ENCODE measurements at regions not wholly inside any gene's neighbourhood (a gene's known extent, or its start where the extent isn't known, plus 50 kb on each side); places are given as distances from the start of the nearest gene placed in this dataset.

- no peaks in the 10 kb centered on the region for H3K9me3 ChIP-seq (ENCODE audit: severe bottlenecking)
- no peak overlapping the region for H3K4me3 ChIP-seq (ENCODE audit: low read depth, low read length)
- no peak overlapping the region for H3K27ac ChIP-seq
- DNase-seq: no peak
- TF ChIP-seq CTCF (IDR thresholded peaks at IDR 0.05; ENCODE audit: low read depth, low read length): no peak
- no peaks in the 10 kb centered on the region for H3K36me3 ChIP-seq
- no peaks in the 10 kb centered on the region for H3K27me3 ChIP-seq (ENCODE audit: insufficient read depth, low read depth, severe bottlenecking)
Measured at GRCh38 chr7:106183952-106184351, 71.8 kb upstream of the SYPL1 start.

DNA sequence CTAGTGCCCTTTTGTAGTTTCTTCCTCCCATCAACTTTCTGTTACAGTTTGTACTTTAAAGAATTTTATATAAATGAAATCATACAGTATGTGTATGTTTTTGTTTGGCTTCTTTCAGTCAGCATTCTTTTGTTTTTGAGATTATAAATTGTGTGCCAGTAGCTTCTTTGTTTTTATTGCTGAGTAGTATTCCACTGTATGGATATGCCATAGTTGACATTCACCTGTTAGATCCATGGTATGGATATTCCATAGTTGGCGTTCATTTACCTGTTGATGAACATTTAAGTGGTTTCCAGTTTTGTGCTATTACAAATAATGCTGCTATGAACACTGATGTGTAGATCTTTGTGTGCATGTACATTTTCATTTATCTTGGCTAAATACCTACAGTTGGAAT is 70.8 kb upstream of the SYPL1 start:
- Histone ChIP-seq H3K4me3 (ENCODE audit: low read depth, low read length) (no peak overlapping the region), H3K27me3 (ENCODE audit: insufficient read depth, low read depth, severe bottlenecking) (no peaks in the 10 kb centered on the region), H3K36me3 (no peaks in the 10 kb centered on the region), H3K9me3 (ENCODE audit: severe bottlenecking) (no peaks in the 10 kb centered on the region), H3K27ac (no peak overlapping the region)
- DNase-seq: no peak
- TF ChIP-seq CTCF (IDR thresholded peaks at IDR 0.05; ENCODE audit: low read depth, low read length): no peak

GRCh38 chr7:106181658-106182265 is 69.7 kb upstream of the SYPL1 start:
- Histone ChIP-seq H3K9me3 (ENCODE audit: severe bottlenecking) (no peaks in the 10 kb centered on the region), H3K36me3 (no peaks in the 10 kb centered on the region), H3K27me3 (ENCODE audit: insufficient read depth, low read depth, severe bottlenecking) (no peaks in the 10 kb centered on the region), H3K27ac (no peak overlapping the region), H3K4me3 (ENCODE audit: low read depth, low read length) (no peak overlapping the region)
- TF ChIP-seq CTCF (IDR thresholded peaks at IDR 0.05; ENCODE audit: low read depth, low read length): no peak
- no peak for DNase-seq

DNA sequence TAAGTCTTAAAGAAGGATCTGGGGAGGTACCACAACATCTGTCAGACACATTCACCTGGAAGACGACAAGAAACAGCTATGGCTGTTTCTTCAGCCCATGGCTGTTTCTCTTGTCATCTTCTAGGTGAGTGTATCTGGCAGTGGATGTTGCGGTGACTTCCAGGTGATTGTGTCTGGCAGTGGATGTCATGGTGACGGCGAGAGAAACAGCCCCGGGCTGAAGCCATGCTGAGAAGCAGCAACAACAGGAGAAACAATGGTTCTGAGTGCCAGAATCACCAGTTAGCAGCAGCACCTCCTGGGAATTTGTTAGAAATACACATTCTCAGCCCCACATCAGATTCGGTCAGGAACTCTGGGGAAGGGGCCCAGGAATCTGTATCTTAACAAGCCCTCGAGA is 68.6 kb upstream of the SYPL1 start:
- no peak for TF ChIP-seq CTCF (IDR thresholded peaks at IDR 0.05; ENCODE audit: low read depth, low read length)
- DNase-seq: no peak
- Histone ChIP-seq H3K27ac (no peak overlapping the region), H3K36me3 (no peaks in the 10 kb centered on the region), H3K4me3 (ENCODE audit: low read depth, low read length) (no peak overlapping the region), H3K27me3 (ENCODE audit: insufficient read depth, low read depth, severe bottlenecking) (no peaks in the 10 kb centered on the region), H3K9me3 (ENCODE audit: severe bottlenecking) (no peaks in the 10 kb centered on the region)

DNA sequence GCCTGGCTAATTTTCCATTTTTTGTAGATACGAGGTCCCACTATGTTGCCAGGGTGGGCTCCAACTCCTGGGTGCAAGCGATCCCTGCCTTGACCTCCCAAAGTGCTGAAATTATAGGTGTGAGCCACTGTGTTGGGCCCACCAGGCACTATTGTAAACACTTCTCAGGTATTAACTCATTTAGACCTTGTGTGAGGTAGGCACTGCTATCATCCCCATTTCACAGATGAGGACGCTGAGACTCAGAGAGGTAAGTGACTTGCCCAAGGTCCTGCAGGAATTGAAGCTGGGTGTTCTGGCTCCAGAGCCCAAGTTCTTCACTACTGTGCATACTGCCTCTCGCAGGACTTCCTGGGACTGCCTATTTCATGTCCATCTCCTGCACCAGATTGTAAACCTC is 67.1 kb upstream of the SYPL1 start:
- Histone ChIP-seq H3K36me3 (no peaks in the 10 kb centered on the region), H3K27ac (no peak overlapping the region), H3K27me3 (ENCODE audit: insufficient read depth, low read depth, severe bottlenecking) (no peaks in the 10 kb centered on the region), H3K4me3 (ENCODE audit: low read depth, low read length) (no peak overlapping the region), H3K9me3 (ENCODE audit: severe bottlenecking) (no peaks in the 10 kb centered on the region)
- DNase-seq: no peak
- TF ChIP-seq CTCF (IDR thresholded peaks at IDR 0.05; ENCODE audit: low read depth, low read length): no peak

GRCh38 chr7:106178593-106179134 is 66.6 kb upstream of the SYPL1 start:
- Histone ChIP-seq H3K27ac (no peak overlapping the region), H3K36me3 (no peaks in the 10 kb centered on the region), H3K9me3 (ENCODE audit: severe bottlenecking) (no peaks in the 10 kb centered on the region), H3K4me3 (ENCODE audit: low read depth, low read length) (no peak overlapping the region), H3K27me3 (ENCODE audit: insufficient read depth, low read depth, severe bottlenecking) (no peaks in the 10 kb centered on the region)
- no peak for DNase-seq
- no peak for TF ChIP-seq CTCF (IDR thresholded peaks at IDR 0.05; ENCODE audit: low read depth, low read length)

Data from WERI-Rb-1 (cell line).